Kidney (tissue), 13 donors: ENCODE measurements at regions not wholly inside any gene's neighbourhood (a gene's known extent, or its start where the extent isn't known, plus 50 kb on each side); places are given as distances from the start of the nearest gene placed in this dataset.
A peak's percentile ranks its signal among the peaks of the same experiment; 100 is the strongest.

Experiments
- DNase-seq, 5 donors: peaks; one replicate each; pipeline ENCODE4 v3.0.0-alpha.2; 2013 to 2020
- FAIRE-seq: peaks from 2 replicates; lab custom pipeline; 2012; peaks lifted over from hg19 to GRCh38; lab: Jason Lieb, UNC
- H3K27ac ChIP-seq, 2 donors: one replicate each; pipeline ENCODE4 v1.7.0; 2013; ENCODE audit warnings: low read depth in 2 of 2, low read length in 2 of 2, inconsistent platforms in 1 of 2
- H3K27me3 ChIP-seq: one replicate; pipeline ENCODE4 v1.7.1; 2013; ENCODE audit warnings: low read length, inconsistent platforms; ENCODE audit not compliant: control insufficient read depth, insufficient read depth
- H3K36me3 ChIP-seq, 3 donors: one replicate each; pipeline versions ENCODE4 v1.7.0 to v1.7.1; 2013; ENCODE audit warnings: low read length in 3 of 3, control low read depth in 1 of 3, inconsistent platforms in 1 of 3; ENCODE audit not compliant: insufficient read depth in 3 of 3, control insufficient read depth in 2 of 3
- H3K4me1 ChIP-seq, 3 donors: one replicate each; pipeline versions ENCODE4 v1.7.0 to v1.7.1; 2013; ENCODE audit warnings: low read length in 3 of 3, inconsistent platforms in 1 of 3, low read depth in 1 of 3; ENCODE audit not compliant: control insufficient read depth in 2 of 3, insufficient read depth in 2 of 3
- H3K4me3 ChIP-seq, 3 donors: one replicate each; pipeline versions ENCODE4 v1.7.0 to v1.8.1; 2013; ENCODE audit warnings: low read length in 3 of 3, control low read depth in 1 of 3, inconsistent platforms in 1 of 3
- H3K9ac ChIP-seq, 3 donors: one replicate each; pipeline versions ENCODE4 v1.7.0 to v1.7.1; 2013; ENCODE audit warnings: low read length in 3 of 3, control low read depth in 1 of 3, inconsistent platforms in 1 of 3
- H3K9me3 ChIP-seq, 3 donors: one replicate each; pipeline versions ENCODE4 v1.7.0 to v1.7.1; 2013; ENCODE audit warnings: low read length in 3 of 3, control low read depth in 1 of 3, inconsistent platforms in 1 of 3; ENCODE audit not compliant: control insufficient read depth in 2 of 3, insufficient read depth in 1 of 3
- intact Hi-C: fragments of 100-400 bp; cut with DNase I; formaldehyde crosslinking; loops from one replicate; pipeline ENCODE4 v1.11.1; 2022
- TF ChIP-seq, protein P1 (sequence below): IDR thresholded peaks from 3 replicates; pipeline ENCODE4 v1.5.1; 2012; ENCODE audit warnings: mild to moderate bottlenecking, moderate library complexity, borderline replicate concordance; ENCODE audit not compliant: insufficient read depth; ENCODE audit errors: extremely low read depth
- donor health status: control.
- donor health status: control.
- donor health status: control.
- donor health status: control.
- donor health status: control.
- donor health status: DM: yes; HTN: yes; CAD: no.
- donor health status: Normal renal cell carcinoma (clear cell type).

DNA sequence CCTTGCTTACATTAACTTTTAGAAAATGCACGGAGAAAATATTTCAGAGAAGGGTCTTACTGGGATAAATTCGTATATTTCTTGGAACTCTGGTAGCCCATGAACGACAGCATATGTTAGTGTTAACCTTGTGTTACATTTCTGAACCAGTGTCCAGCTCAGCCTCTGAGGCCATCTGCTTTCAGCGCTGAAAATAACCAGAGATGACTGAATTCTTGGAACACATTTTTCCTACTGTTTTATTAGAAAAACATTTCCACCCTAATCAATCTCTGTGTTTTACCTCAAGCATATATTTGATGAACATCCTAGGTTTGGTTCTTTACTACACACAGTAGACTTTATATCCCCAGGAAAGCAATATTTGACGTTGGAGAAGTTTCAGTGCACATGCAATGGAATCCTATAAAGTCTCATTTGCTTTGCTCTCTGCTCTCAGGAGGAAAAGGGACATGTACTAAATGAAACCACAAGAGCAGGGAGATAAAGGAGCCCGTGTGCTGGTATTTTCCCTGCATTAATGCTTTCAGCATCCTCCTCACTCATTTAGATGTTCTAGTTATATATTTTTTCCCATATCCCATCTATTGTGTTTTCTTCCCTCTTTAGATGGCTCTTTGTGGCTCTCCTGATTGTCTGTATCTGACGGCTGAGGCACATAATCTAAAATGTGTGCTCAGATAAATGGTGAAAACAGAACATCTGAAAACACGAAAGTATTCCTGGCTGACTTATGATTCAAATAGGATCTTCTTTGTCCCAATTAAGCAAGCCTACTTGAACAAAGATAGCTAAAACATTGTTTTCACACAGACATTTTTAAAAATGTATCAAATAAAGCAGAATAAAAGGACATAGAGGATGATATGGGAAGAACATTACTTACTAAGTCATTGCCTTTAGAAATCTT lies 151.7 kb upstream of the KCNMB2 start:
- intact Hi-C loops, result no loop called here
- Histone ChIP-seq H3K36me3 (no peaks in the 10 kb centered on the region), H3K27ac (no peak overlapping the region), H3K9ac (no peak overlapping the region), H3K4me1 (peaks cover 0 to 4% (median 0%) of the 10 kb centered on the region in 3 donors), H3K4me3 (no peak overlapping the region), H3K9me3 (no peaks in the 10 kb centered on the region), H3K27me3 (no peaks in the 10 kb centered on the region)
- TF ChIP-seq, protein P1, sequence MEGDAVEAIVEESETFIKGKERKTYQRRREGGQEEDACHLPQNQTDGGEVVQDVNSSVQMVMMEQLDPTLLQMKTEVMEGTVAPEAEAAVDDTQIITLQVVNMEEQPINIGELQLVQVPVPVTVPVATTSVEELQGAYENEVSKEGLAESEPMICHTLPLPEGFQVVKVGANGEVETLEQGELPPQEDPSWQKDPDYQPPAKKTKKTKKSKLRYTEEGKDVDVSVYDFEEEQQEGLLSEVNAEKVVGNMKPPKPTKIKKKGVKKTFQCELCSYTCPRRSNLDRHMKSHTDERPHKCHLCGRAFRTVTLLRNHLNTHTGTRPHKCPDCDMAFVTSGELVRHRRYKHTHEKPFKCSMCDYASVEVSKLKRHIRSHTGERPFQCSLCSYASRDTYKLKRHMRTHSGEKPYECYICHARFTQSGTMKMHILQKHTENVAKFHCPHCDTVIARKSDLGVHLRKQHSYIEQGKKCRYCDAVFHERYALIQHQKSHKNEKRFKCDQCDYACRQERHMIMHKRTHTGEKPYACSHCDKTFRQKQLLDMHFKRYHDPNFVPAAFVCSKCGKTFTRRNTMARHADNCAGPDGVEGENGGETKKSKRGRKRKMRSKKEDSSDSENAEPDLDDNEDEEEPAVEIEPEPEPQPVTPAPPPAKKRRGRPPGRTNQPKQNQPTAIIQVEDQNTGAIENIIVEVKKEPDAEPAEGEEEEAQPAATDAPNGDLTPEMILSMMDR, result no peak
- peak in 2 of 5 donors; percentile 49 to 53 for DNase-seq
- no peak for FAIRE-seq

DNA sequence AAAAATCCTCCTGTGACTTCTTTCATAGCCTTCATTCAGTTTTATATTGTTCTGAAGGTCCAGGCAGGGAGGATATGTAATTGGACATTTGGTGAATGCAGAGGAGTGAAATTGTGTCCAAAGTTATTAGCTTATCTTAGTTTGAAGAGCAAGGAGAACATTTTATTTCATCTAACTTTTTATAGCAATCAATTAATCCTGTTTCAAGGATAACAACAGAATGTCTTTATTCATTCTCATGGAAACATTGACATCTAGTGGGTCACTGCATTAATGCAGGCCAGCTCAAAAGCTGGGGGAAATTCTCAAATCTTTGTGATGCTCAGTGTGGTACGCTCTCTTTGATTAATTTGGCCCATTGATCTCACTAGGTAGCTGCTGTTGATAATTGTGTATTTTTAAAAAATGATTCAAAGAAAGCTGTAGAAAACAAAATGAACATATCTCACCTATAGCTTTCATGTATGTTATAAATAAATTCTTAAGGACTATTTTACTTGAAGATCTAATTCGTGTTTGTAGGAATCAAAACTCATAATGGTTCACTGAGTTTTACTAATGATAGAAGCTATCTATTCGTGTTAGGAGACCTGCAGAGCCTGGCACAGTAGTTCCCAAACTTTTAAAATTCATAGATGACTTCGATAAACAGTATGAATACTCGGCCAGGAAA lies 150.8 kb upstream of the KCNMB2 start:
- Histone ChIP-seq H3K27ac (no peak overlapping the region), H3K9ac (no peak overlapping the region), H3K9me3 (no peaks in the 10 kb centered on the region), H3K4me1 (peaks cover 0 to 4% (median 0%) of the 10 kb centered on the region in 3 donors), H3K4me3 (no peak overlapping the region), H3K27me3 (no peaks in the 10 kb centered on the region), H3K36me3 (no peaks in the 10 kb centered on the region)
- TF ChIP-seq, protein P1, result peak; percentile 78
- FAIRE-seq (peak; percentile 84), DNase-seq (peak in 4 of 5 donors; percentile 44 to 78 (median 62))
- intact Hi-C loops, result no loop called here

DNA sequence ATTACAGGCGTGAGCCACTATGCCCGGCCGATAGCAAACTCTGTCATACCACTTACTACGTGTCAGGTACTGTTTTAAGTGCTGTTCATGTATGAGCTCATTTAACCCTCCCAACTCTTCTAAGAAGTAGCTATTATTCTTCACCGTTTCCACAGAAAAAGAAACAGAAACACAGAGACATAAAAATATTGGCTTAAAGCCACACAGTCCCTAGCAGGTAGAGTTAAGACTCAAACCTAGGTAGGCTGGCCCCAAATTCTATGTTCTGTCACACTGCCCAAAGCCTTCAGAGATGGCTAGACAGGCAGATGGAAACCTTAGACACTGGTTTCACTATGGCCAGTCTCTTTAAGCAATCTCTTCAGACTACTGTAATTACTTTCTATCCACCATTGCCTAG lies 149.8 kb upstream of the KCNMB2 start:
- peaks cover 0 to 4% (median 0%) of the 10 kb centered on the region in 3 donors for H3K4me1 ChIP-seq
- TF ChIP-seq, protein P1, result no peak

More for the DNA sequence above, 149.8 kb upstream of the KCNMB2 start:
- no peaks in the 10 kb centered on the region for H3K9me3 ChIP-seq
- no peaks in the 10 kb centered on the region for H3K27me3 ChIP-seq
- no peak overlapping the region for H3K4me3 ChIP-seq
- intact Hi-C loops, result no loop called here
- DNase-seq (no peak), FAIRE-seq (no peak)
- H3K9ac ChIP-seq, result no peak overlapping the region
- H3K36me3 ChIP-seq, result no peaks in the 10 kb centered on the region
- H3K27ac ChIP-seq, result no peak overlapping the region
